NCI-H1436 treated with DMSO at 0.1 percent for 48 hours (cell line): ENCODE measurements at regions not wholly inside any gene's neighbourhood (a gene's known extent, or its start where the extent isn't known, plus 50 kb on each side); places are given as distances from the start of the nearest gene placed in this dataset.
"Not testable (repeated sequence)": the region's sequence is repeated elsewhere in the genome, so short reads cannot be mapped to it uniquely, and the experiment has no call there.

Experiments used
- DNase-seq: peaks from one replicate; lab custom pipeline; 2025; lab: John Stamatoyannopoulos, UW

DNA sequence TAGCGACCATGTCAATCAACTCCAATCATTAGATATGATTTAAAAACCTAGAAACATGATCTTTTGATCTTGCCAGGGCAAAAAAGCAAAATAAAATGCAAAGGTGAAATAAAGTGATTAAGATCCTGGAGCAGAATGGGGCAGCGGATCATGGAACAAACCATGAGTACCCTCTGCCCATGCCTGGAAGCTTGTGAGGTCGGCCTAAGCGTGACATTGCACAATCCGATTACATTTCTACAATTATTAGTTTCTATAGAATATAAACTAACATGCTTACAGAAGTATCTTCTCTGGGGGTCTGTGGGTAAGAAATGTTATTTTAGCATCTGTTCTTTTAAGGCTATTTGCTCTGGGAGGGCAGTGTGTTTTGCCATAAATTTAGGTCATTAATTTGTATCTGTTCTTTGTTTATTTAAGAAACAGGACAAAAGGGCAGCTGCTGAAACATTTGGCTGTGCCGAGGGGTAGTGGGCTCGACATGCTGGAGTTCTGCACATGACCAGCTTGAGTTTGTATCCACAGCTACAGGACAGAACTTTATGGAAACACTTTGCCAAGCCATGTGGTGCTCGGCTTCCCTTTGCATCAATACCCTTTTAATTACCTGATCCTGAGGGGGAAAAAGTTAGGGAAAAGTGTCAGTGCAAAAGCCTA is 55.9 kb downstream of the ZBTB18 start:
- DNase-seq: no peak

DNA sequence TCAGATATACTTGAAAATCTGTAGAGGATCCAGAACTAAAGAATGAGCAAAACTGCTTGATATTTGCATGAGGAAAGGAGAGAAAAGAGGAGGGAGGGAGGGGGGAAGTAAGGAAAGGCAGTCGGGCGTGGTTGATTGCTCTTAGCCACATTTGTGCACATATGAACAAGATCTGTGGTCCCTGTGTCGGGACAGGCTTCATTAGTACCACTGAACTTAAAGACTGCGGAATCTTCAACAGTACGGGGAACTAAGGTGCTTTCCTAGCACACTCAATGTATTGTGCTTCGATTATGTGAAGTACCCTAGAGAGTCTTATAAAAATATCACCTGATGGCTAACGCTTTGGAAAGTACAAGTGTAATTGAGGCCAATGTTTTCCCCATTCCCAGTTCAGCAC is 59.9 kb downstream of the ZBTB18 start:
- DNase-seq: no peak

DNA sequence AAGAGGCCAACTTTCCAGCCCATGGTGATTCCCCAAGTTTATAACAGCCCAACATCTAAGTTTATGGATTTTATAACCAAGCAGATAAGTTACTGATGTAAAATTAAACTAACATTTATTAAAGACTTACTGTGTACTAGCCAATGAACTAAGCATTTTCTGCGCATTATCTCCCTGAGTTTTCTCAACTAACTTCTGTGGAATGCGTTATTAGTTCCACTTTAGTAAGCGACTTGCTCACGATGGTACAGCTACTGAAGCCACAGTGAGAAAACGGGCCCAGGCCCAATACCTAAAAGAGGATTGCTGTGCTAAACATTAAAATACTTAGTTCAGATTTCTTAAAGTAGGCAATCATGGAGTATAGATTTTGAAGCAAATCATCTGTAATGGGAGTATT is 61.0 kb downstream of the ZBTB18 start:
- no peak for DNase-seq

DNA sequence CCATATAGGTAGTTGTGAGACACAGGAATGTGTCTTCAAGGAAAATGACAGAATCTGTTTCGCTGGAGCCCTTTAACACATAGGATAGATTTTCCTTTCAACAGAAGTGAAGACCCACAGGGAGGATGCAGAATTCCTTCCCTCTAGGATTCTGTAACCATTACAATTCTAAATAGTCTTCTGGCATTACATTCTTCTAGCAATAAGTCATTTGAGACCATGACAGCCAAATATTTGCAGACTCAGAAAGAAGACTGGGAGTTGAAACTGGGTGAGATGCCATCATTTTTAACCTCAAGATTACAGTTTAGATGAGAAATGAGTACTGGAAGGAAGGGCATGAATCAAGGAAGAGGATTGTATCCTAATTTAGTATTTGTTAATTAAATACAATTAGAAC is 61.6 kb downstream of the ZBTB18 start:
- no peak for DNase-seq

DNA sequence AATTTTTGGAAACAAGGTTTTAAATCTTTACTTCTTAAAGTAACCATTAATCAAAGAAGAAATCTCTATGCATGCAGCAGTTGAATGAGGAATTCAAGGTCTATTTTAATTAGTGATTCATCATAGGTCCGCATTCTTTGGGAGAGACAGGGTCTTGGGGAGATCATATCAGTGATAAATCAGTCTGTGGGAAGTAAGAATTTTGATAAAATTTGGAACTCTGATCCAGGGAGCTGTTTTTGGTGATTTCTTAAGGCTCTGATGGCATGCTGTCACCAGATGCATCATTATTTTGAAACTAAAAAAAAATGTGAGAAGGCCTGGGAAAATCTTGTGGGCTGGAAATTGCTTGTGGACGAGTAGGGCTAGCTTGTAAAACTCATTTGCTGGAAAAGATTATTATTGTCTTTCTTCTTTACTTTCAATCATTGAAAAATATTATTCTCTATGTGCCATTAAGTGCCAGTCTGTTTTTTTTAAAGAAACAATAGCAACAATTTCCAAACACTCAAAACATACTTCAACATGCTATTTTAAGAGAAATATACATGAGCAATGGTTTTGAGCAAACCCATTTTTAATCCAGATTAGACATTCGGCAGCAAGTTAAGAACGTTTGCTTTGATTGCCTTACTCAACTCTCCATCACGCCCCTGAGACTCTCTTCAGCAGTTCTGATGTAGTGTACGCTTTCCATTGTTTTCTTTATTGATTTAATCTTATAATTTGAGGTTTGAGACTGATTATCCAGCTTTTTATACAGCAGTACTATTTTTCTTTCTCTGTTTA is 62.6 kb downstream of the ZBTB18 start:
- no peak for DNase-seq

DNA sequence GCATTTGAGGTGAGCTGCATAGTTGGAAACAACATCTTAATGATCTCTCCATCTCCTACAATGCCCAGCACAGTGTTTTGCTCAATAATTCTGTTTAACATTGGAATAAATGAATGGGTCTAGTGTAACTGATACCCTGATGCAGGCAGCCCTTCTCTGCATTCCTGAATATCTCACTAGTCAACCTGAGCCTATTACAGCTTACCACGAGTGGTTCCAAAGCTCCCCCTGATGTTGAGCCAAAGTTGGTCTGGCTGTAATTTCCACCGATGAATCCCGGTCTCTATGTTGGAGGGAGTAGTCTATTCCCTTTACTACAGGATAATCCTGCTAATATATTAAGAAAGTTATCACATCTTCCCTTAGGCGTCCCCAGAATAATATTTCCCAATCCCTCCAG is 63.8 kb downstream of the ZBTB18 start:
- no peak for DNase-seq

DNA sequence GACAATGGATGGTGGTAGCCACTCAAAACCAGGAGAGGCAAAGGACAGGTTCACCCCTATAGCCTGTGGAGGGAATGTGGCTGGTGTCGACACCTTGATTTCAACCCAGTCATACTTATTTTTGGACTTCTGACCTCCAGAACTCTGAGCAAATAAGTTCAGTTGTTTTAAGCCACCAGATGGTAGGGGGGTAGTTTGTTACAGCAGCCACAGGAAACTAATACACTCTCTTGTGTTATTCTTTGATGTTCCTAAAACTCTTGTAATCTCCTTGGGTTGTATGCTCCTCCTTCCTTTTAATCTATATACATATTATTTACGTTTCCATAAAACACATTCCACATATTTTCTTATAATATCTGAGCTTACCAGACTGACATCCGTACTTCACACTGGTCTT is 65.9 kb downstream of the ZBTB18 start:
- DNase-seq: no peak

DNA sequence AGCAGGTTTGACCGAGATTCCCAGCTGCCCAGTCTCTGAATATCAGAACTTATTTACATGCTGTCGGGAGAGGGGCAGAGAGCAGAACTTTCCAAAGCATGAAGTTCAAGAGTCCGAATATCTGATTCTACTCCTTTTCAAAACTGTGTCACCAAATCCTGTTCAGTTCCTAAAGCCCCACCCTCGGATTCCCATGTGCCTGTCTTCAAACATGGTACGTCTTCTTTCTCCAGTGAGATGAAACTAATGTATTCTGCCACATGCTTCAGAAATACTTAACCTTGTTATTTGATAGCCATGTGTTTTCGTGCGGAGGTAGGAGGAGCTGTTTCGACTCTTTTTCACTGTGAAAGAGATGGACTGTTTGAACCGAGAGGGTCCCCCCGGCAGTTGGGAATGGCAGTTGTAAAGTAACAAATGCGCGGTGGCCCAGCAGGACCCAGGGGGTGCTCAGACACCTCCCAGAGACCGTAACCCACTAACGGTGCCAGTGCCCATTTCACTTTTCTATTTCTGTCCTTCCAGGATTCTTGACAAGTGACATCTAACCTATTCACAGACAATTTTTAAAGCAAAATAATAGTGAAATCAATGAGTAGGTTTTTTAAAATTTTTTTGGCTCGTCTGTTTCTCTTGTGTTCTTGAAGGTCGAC is 67.2 kb downstream of the ZBTB18 start:
- no peak for DNase-seq

DNA sequence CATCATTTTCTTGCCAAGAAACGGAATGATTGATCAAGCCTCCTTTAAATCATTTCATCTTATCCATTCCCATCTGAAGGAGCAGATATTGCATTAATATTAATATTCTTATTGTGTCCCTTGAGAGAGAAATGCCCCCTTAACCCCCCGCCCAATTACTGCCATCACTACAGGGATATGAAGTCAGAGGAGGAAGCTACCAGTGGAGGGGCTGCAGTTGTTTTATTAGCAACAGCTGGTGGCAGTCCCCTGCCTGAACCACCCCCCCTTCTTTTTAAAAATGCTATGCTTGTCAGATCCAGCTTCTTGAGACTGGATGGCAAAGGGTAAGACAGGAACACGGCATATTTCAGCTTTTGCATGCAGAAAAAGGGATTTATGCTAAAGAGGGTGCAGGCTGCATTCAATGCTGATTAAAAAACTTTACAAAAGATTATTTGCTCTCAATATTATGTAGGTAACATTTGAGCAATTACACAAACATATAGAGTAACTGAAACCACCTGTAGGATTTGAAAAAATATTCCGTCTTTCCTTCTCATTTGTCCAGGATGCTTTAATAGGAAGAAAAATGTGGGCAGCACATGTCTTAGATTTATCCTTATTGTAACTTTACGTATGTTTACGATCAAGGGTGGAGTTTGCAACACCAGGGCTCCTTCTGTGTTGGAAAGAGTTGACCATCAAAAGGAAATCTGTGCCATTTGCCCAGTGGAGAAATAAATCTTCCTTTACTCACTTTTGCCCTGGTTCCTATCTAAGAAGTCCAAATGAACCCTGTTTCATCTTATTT is 77.7 kb downstream of the ZBTB18 start:
- no peak for DNase-seq

DNA sequence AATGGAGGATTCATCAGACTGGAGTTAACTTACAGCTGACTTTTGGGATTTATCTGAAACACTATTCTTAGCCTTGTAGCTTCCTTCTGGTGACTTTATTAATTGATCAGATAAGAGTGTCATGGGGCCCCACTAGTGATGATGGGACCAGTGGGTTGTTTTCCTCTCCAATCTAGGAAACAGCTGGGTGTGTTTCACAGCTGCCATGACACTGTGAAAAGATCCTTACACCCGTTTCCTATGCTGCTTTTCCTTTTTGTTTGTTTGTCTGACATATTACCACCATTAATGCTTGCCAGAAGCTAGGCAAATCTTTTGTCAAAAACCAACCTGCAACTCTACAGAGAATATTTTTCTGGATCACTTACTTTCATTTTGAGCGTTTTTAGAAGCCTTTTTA is 86.2 kb downstream of the ZBTB18 start:
- DNase-seq: no peak

DNA sequence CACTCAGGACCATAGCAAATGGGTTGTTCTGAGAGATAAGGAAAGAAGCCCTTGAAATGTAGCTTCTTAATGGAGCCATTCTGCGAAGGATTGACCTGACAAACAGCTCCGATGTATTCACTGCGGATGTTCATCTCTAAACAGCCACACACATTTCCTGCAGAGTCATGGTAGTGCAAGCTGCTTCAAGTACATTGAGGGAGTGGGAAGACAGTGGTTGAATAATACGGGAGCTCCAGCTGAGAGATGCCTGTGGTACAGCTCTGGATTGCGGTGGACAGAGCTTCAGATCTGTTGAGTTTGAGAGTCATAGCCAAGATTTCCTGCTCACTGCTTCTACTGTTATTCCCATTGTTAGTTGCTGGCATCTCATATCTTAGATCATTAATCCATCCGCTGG is 86.6 kb downstream of the ZBTB18 start:
- DNase-seq: no peak

DNA sequence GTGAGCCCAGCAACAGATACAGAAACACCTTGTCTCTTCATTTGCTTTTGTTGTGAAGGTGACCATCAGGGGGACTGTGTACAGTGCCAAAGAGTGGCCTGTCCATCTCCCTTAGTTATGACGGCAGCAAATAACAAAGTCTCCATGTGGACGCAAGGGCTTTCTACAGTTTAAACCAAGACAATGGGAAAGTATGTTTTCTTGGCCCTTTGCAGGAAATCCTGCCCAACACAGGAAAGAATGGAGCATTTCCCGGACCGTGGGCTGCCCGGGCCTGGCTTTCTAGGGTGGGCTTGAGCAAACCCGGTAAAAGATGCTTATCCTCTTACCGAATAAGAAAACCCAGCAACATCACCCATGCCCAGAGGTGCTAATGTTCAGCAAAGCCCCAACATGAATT is 87.3 kb downstream of the ZBTB18 start:
- no peak for DNase-seq

DNA sequence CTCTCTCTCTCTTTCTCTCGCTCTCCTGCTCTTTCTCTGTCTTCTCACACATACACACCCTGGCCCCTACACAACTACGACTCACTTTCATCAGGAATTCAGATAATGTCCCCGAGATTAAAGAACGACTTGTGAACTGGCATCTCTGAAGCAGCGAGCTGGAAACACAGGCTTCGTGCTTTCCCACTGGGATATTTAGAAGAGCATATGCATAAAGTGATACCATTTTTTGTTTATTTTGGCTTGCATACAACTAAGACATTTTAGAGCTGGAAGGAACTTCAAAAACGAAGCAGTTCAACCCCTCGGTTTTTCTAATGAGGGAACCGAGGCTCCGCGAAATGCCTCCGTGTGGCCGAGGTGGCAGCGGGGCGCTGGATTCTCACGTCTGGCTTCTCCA is 88.6 kb downstream of the ZBTB18 start:
- no peak for DNase-seq

DNA sequence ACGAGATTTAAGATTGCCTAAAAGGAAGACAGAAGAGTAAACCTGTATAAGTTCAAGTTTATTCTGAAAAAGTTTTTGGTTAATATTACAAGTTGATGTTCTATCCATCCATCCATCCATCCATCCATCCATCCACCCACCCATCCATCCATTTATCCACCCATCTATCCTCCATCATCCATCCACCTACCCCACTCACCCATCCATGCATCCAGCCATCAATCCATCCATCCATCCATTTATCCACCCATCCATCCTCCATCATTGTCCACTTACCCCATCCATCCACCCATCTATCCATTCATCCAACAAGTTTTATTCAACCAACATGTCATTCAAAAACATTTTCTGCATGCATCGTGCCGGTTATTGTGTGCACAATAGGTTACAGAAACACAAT is 89.3 kb downstream of the ZBTB18 start:
- no peak for DNase-seq

DNA sequence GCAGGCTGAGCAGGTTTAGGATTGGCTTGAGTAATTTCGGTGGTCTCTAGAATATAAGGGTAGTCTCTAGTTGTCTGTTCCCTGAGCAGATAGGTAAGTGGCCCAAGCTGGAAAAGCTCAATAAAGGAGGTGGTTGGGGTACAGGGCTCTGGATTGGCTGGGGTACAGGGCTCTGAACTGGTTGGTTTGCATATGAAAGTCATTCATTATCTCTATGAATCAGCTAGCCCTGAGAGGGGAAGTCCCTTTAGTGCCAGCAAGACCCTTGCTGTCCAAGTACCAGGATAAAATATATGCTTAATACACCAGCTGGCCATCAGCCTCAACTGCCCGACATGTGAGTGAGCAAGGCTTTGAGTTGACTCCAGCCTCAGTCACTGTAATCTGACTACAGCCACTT is 93.0 kb downstream of the ZBTB18 start:
- DNase-seq: no peak

DNA sequence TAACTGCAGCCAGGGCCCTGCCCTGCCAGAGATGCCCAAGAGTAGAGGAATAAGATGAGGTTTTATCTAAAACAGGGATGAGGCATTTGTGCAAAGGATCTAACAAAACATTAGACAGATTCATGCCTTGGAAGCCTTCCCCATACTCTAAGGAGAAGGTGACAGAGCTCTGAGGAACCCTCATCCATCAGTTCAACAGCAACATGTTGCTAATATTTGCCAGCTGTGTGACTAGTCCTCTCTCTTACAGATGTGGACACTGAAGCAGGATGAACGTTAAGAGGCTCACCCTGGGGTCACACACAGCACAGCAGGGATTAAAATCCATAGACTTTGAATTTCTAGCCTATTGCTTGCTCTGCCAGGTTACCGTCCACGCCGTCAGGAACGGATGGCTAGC is 99.0 kb downstream of the ZBTB18 start:
- DNase-seq: no peak

DNA sequence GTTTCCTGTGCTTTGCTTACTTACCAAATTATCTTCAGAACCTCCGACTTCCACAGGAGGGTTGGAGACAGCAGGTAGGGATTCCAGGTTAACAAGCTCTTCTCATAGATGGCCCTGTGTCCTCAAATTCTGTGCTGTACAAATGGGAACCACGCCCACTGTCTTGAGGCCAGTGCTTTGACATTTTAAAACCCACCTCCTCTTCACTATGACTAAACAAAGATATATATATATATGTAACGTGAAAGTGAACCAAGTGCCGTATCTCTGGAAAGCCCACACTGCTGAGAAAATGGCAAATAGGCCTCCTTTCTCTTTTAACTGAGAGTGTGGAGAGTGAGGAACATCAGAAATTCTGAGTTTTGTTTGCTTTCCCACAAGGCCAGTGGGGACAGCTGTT is 99.6 kb downstream of the ZBTB18 start:
- no peak for DNase-seq

DNA sequence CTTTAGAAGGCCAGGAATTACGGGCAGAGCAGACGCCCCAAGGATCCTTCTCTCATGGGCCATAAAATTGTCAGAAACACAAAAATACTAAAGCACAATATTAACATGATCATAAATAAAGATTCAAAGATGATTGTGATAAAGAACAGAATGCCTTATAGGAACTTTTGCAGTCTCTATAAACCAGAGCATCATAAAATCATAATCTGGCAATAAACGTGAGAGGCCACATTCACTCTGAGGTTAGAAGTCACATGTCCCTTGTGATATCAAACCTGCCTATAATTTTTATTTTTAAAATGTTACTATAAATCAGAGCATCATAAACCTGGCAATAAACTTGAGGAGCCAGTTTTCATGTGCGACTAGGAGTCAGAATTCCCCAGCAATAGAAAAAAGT is 100.5 kb downstream of the ZBTB18 start:
- DNase-seq: no peak

DNA sequence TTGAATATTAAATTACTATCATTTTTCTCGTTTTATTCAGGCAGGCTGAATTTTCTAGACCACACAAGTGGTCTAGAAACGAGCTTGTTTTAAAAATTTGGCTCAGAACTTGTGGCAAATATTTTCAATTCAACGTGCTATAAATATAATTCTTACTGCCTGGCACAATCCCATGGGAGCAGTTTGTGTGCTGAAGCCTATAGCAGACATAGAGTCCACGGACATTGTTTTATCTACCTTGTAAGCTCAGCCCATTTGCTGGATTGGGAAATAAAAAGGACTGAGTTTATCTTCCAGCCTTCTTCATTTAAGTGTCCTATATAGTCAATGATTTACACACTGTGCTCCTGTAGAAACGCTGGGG is 103.4 kb downstream of the ZBTB18 start:
- no peak for DNase-seq

DNA sequence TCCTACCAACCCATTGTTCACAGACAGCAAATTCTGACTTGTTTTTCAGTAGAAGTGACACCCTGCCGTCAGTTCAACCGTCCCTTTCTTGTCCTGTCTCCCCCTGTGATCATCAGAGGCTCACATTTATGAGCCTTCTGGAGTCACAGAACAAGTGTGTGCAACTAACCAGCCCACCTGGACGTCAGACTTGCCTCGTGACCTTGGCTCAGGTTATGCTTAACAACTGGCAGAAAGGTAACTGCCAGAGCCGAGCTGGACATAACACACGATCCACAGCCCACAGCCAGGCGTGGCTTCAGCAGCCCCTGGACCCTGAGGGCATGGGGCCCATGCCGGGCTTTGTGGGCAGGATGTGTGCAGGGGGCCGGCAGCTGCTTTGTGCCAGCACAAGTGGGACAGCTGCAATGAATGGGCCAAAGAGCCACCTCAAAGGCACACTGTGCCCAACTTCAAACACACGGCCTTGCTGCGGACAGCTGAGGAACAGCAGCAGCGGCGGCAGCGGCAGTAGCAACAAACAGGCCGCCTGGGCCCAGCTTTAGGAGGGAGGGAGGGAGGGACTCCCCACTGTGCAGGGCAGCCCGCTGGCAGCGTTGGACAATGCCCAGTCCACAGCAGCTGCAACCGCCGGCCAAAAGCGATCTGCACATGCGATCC is 103.9 kb downstream of the ZBTB18 start:
- no peak for DNase-seq

DNA sequence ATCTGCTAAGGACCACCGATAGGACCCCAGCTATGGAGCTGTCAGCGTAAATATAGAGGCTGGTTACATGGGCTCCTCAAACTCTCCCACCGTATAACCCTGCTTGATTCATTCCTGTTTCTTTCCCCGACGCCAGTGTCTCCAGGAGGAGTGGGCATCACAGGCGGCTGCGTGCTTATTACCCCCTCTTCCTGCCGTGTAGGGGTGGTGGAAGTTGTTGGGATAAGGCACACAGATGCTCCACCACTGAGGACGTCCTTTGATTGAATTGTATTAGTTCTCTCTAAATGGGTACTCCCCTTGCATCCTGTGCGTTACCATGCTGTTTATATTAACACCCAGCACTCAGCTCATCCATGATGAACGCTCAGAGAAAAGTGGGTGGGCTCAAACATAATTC is 104.6 kb downstream of the ZBTB18 start:
- DNase-seq: no peak

DNA sequence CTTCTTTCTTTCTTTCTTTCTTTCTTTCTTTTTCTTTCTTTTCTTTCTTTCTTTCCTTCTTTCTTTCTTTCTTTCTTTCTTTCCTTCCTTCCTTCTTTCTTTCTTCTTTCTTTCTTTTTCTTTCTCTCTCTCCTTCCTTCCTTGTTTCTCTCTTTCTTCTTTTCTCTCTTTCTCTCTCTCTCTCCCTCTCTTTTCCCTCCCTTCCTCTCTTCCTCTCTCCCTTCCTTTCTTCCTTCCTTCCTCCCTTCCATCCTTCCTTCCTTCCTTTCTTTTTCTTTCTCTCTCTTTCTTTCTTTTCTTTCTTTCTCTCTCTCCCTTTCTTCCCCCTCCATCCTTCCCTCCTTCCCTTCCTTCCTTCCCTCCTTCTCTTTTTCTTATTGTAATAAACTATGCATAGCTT is 105.5 kb downstream of the ZBTB18 start:
- not testable (repeated sequence) for DNase-seq
